ENCODE measurements at regions not wholly inside any gene's neighbourhood (a gene's known extent, or its start where the extent isn't known, plus 50 kb on each side); places are given as distances from the start of the nearest gene placed in this dataset.

DNA sequence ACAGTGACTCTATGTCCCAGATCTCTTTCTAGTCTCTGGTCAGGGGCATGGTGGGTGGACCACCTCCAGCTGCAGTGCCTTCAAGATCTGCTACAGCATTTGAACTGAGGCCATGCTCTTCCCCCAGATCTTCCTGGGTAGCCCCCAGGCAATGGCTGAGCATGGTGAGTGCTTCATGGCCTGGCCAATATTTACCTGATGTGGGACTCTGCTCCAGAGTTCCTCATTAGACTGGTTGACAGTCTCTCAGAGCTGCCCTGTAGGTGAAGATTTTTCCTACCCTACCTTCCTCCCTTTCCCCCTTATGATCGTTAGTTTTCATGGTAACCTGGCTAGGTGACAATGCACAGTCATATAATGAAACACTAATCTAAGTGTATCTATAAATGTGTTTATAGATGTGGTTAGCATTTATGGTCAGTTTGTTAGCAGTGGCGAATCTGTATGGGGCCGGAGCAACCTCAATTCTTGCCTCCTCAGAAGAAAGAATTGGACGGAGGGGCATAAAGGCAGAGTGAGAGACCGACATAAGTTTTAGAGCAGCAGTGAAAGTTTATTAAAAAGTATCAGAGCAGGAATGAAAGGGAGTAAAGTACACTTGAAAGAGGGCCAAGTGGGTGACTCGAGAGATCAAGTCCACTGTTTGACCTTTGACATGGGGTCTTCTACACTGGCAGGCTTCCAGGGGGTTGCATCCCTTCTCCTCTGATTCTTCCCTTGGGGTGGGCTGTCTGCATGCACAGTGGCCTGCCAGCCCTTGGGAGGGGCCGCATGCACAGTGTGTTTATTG, 256.3 kb downstream of the CD83 start:
- H3K4me1 ChIP-seq (ENCODE audit: control insufficient read depth, low read length) = no peaks in the 10 kb centered on the region
- no peak overlapping the region for H3K4me3 ChIP-seq (ENCODE audit: low read length)
- no peak overlapping the region for H3K27ac ChIP-seq (ENCODE audit: low read depth, low read length)
- TF ChIP-seq, protein P1, sequence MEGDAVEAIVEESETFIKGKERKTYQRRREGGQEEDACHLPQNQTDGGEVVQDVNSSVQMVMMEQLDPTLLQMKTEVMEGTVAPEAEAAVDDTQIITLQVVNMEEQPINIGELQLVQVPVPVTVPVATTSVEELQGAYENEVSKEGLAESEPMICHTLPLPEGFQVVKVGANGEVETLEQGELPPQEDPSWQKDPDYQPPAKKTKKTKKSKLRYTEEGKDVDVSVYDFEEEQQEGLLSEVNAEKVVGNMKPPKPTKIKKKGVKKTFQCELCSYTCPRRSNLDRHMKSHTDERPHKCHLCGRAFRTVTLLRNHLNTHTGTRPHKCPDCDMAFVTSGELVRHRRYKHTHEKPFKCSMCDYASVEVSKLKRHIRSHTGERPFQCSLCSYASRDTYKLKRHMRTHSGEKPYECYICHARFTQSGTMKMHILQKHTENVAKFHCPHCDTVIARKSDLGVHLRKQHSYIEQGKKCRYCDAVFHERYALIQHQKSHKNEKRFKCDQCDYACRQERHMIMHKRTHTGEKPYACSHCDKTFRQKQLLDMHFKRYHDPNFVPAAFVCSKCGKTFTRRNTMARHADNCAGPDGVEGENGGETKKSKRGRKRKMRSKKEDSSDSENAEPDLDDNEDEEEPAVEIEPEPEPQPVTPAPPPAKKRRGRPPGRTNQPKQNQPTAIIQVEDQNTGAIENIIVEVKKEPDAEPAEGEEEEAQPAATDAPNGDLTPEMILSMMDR (IDR thresholded peaks at IDR 0.05; ENCODE audit: low read depth, low read length, poor library complexity, severe bottlenecking) = no peak
- TF ChIP-seq EZH2phosphoT487 (IDR thresholded peaks at IDR 0.05; ENCODE audit: borderline replicate concordance, low read length) = no peak
- H3K79me2 ChIP-seq (ENCODE audit: control insufficient read depth, low read length) = no peaks in the 10 kb centered on the region
- no peaks in the 10 kb centered on the region for H3F3A ChIP-seq (ENCODE audit: control insufficient read depth, insufficient read depth)
- H3K4me2 ChIP-seq (ENCODE audit: low read length) = no peak overlapping the region
- H3K9me3 ChIP-seq (ENCODE audit: control insufficient read depth, insufficient read depth, low read length) = no peaks in the 10 kb centered on the region
- H3K36me3 ChIP-seq (ENCODE audit: control insufficient read depth, low read length) = no peaks in the 10 kb centered on the region
- peaks cover 2% of the 10 kb centered on the region; the same call in 1 of the 2 replicates for H3K27me3 ChIP-seq (ENCODE audit: control insufficient read depth, low read length)
- H3K9me2 ChIP-seq (replicated peaks; ENCODE audit: control insufficient read depth, low read length) = no peaks in the 10 kb centered on the region
- H4K20me1 ChIP-seq (ENCODE audit: control insufficient read depth, insufficient read depth, low read depth, low read length) = no peaks in the 10 kb centered on the region

DNA sequence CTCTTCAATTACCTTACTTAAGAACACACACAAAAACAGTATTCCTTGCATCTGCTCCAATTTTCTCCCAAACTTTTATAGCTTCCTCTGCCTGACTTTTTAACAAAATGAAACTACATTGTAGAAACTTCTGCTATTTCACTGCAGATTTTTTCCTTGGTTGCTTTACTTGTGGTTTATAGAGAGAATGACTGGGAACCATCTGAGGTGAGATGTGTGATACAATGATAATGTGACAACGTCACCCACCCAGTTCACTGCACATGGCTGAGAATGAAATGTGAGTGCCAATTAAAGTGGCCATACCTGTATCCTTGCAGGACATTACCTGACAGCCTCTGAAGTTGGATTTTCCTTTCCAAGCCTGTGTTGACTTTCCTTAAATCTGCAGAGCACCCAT, 258.4 kb downstream of the CD83 start:
- Histone ChIP-seq H3K4me3 (ENCODE audit: low read length) (no peak overlapping the region), H3K4me2 (ENCODE audit: low read length) (no peak overlapping the region), H3K36me3 (ENCODE audit: control insufficient read depth, low read length) (no peaks in the 10 kb centered on the region), H3K4me1 (ENCODE audit: control insufficient read depth, low read length) (no peaks in the 10 kb centered on the region), H3K27me3 (ENCODE audit: control insufficient read depth, low read length) (peaks cover 11% of the 10 kb centered on the region; the same call in 1 of the 2 replicates), H3K9me3 (ENCODE audit: control insufficient read depth, insufficient read depth, low read length) (no peaks in the 10 kb centered on the region), H3K9me2 (replicated peaks; ENCODE audit: control insufficient read depth, low read length) (no peaks in the 10 kb centered on the region), H3F3A (ENCODE audit: control insufficient read depth, insufficient read depth) (no peaks in the 10 kb centered on the region), H3K27ac (ENCODE audit: low read depth, low read length) (no peak overlapping the region), H4K20me1 (ENCODE audit: control insufficient read depth, insufficient read depth, low read depth, low read length) (no peaks in the 10 kb centered on the region), H3K79me2 (ENCODE audit: control insufficient read depth, low read length) (no peaks in the 10 kb centered on the region)
- TF ChIP-seq EZH2phosphoT487 (IDR thresholded peaks at IDR 0.05; ENCODE audit: borderline replicate concordance, low read length) = no peak
- TF ChIP-seq, protein P1 (IDR thresholded peaks at IDR 0.05; ENCODE audit: low read depth, low read length, poor library complexity, severe bottlenecking) = no peak

GRCh38 chr6:14379568-14379967, 262.0 kb downstream of the CD83 start:
- H4K20me1 ChIP-seq (ENCODE audit: control insufficient read depth, insufficient read depth, low read depth, low read length) = no peaks in the 10 kb centered on the region
- H3K79me2 ChIP-seq (ENCODE audit: control insufficient read depth, low read length) = no peaks in the 10 kb centered on the region
- H3F3A ChIP-seq (ENCODE audit: control insufficient read depth, insufficient read depth) = no peaks in the 10 kb centered on the region
- H3K27me3 ChIP-seq (ENCODE audit: control insufficient read depth, low read length) = peaks cover 22% of the 10 kb centered on the region
- H3K4me2 ChIP-seq (ENCODE audit: low read length) = no peak overlapping the region
- TF ChIP-seq, protein P1 (IDR thresholded peaks at IDR 0.05; ENCODE audit: low read depth, low read length, poor library complexity, severe bottlenecking) = no peak
- TF ChIP-seq EZH2phosphoT487 (IDR thresholded peaks at IDR 0.05; ENCODE audit: borderline replicate concordance, low read length) = no peak
- no peaks in the 10 kb centered on the region for H3K9me2 ChIP-seq (replicated peaks; ENCODE audit: control insufficient read depth, low read length)
- H3K4me3 ChIP-seq (ENCODE audit: low read length) = no peak overlapping the region
- H3K4me1 ChIP-seq (ENCODE audit: control insufficient read depth, low read length) = 0 out of 2 replicates have a peak, but pooled peaks cover 3% of the 10 kb centered on the region
- H3K36me3 ChIP-seq (ENCODE audit: control insufficient read depth, low read length) = no peaks in the 10 kb centered on the region
- no peaks in the 10 kb centered on the region for H3K9me3 ChIP-seq (ENCODE audit: control insufficient read depth, insufficient read depth, low read length)
- no peak overlapping the region for H3K27ac ChIP-seq (ENCODE audit: low read depth, low read length)
